Neural crest cell (in vitro differentiated cells): ENCODE measurements at regions not wholly inside any gene's neighbourhood (a gene's known extent, or its start where the extent isn't known, plus 50 kb on each side); places are given as distances from the start of the nearest gene placed in this dataset.

Experiments
- DNase-seq: peaks from one replicate; pipeline ENCODE4 v3.0.0; 2021; ENCODE audit warnings: low read depth, mixed read lengths, low spot score
- H3K27ac Mint-ChIP-seq: one replicate; pipeline ENCODE4 v1.8.0; 2021; ENCODE audit warnings: mild to moderate bottlenecking, mixed read lengths; ENCODE audit not compliant: unreplicated experiment
- H3K27me3 Mint-ChIP-seq: 2 replicates; pipeline ENCODE4 v1.8.0; 2021; ENCODE audit warnings: low read depth, mild to moderate bottlenecking, mixed read lengths
- H3K36me3 Mint-ChIP-seq: 2 replicates; pipeline ENCODE4 v1.8.0; 2021; ENCODE audit warnings: low read depth, mild to moderate bottlenecking, mixed read lengths
- H3K4me1 Mint-ChIP-seq: 2 replicates; pipeline ENCODE4 v1.8.0; 2021; ENCODE audit warnings: mixed read lengths
- H3K4me3 Mint-ChIP-seq: one replicate; pipeline ENCODE4 v1.8.0; 2021; ENCODE audit warnings: mild to moderate bottlenecking, mixed read lengths
- H3K9me3 Mint-ChIP-seq: 2 replicates; pipeline ENCODE4 v1.8.0; 2021; ENCODE audit warnings: mixed read lengths
- CTCF ChIP-seq: fragments of 200-600 bp; sonication (generic); conservative IDR thresholded peaks from 2 replicates; pipeline ENCODE4 v1.5.0; 2021; ENCODE audit warnings: antibody characterized with exemption, mild to moderate bottlenecking

GRCh38 chr16:73537921-73538320 lies 490.0 kb upstream of the ZFHX3 start:
- Mint-ChIP-seq H3K9me3 (peaks cover 13% of the 10 kb centered on the region), H3K36me3 (peaks cover 9% of the 10 kb centered on the region), H3K4me1 (peaks cover 15% of the 10 kb centered on the region), H3K27ac (no peak overlapping the region), H3K27me3 (no peaks in the 10 kb centered on the region), H3K4me3 (no peak overlapping the region)
- no peak for DNase-seq
- no peak for TF ChIP-seq CTCF

- Mint-ChIP-seq H3K9me3 (peaks cover 16% of the 10 kb centered on the region), H3K4me1 (peaks cover 7% of the 10 kb centered on the region), H3K36me3 (peaks cover 9% of the 10 kb centered on the region), H3K4me3 (no peak overlapping the region), H3K27me3 (no peaks in the 10 kb centered on the region), H3K27ac (no peak overlapping the region)
- no peak for DNase-seq
- TF ChIP-seq CTCF = no peak
Observed at GRCh38 chr16:73536931-73537330, 489.0 kb upstream of the ZFHX3 start.

- H3K9me3 Mint-ChIP-seq = peaks cover 16% of the 10 kb centered on the region
- no peak for TF ChIP-seq CTCF
- no peak for DNase-seq
- no peak overlapping the region for H3K27ac Mint-ChIP-seq
- H3K4me1 Mint-ChIP-seq = no peaks in the 10 kb centered on the region
- H3K4me3 Mint-ChIP-seq = no peak overlapping the region
- H3K36me3 Mint-ChIP-seq = peaks cover 9% of the 10 kb centered on the region
- H3K27me3 Mint-ChIP-seq = peaks cover 5% of the 10 kb centered on the region
Observed at GRCh38 chr16:73531021-73531420, 483.1 kb upstream of the ZFHX3 start.

- H3K36me3 Mint-ChIP-seq = peaks cover 9% of the 10 kb centered on the region
Observed at GRCh38 chr16:73530529-73530928, 482.6 kb upstream of the ZFHX3 start.

GRCh38 chr16:73529303-73530012 lies 481.5 kb upstream of the ZFHX3 start:
- Mint-ChIP-seq H3K4me3 (no peak overlapping the region), H3K27me3 (peaks cover 5% of the 10 kb centered on the region), H3K36me3 (peaks cover 9% of the 10 kb centered on the region), H3K9me3 (peaks cover 13% of the 10 kb centered on the region), H3K27ac (no peak overlapping the region), H3K4me1 (no peaks in the 10 kb centered on the region)
- DNase-seq = no peak
- no peak for TF ChIP-seq CTCF

More at GRCh38 chr16:73530529-73530928, 482.6 kb upstream of the ZFHX3 start:
- TF ChIP-seq CTCF = no peak
- peaks cover 5% of the 10 kb centered on the region for H3K27me3 Mint-ChIP-seq
- H3K4me3 Mint-ChIP-seq = no peak overlapping the region
- no peak for DNase-seq
- H3K27ac Mint-ChIP-seq = no peak overlapping the region
- H3K4me1 Mint-ChIP-seq = no peaks in the 10 kb centered on the region
- H3K9me3 Mint-ChIP-seq = peaks cover 16% of the 10 kb centered on the region
